Cardiac fibroblast (primary cell): ENCODE measurements at regions not wholly inside any gene's neighbourhood (a gene's known extent, or its start where the extent isn't known, plus 50 kb on each side); places are given as distances from the start of the nearest gene placed in this dataset.

Experiments used
- DNase-seq, 2 donors: peaks; one replicate each; pipeline versions ENCODE4 v3.0.0 to v3.0.0-alpha.2; 2010; ENCODE audit warnings: low read depth in 2 of 2
- H3K4me3 ChIP-seq, 2 donors: replicated peaks in 1 of 2; 1 replicate in 1 of 2; 2 replicates in 1 of 2; pipeline ENCODE4 v1.5.1; 2011; ENCODE audit warnings: low read depth in 2 of 2, low read length in 2 of 2, mild to moderate bottlenecking in 2 of 2, moderate library complexity in 1 of 2
- CTCF ChIP-seq: IDR thresholded peaks from one replicate; pipeline ENCODE4 v1.5.1; 2011; ENCODE audit warnings: low read depth, mild to moderate bottlenecking, low read length, inconsistent platforms

GRCh38 chr5:105695941-105696340 is 1974.8 kb downstream of the EFNA5 start:
- H3K4me3 ChIP-seq = no peak overlapping the region
- TF ChIP-seq CTCF = no peak
- no peak for DNase-seq

DNA sequence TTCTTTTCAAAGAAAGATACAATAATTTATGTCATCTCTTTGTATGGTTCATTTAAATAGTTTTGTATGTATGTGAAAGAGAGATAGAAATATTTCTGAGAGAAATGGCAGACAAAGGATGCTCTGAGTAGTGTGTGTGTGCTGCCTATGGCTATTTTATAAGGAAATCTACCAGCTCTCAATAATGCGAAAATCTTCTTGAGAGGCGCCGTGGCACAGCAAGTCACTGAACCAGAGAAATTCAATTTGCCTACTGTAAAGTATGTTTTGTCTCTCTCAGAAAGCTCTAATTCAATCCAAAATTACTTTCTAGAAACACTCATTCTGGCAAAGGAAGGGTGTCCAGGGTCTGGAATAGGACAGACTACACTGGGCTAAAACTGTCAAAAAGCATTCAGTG is 1981.1 kb downstream of the EFNA5 start:
- no peak for TF ChIP-seq CTCF
- no peak for DNase-seq
- no peak overlapping the region for H3K4me3 ChIP-seq

DNA sequence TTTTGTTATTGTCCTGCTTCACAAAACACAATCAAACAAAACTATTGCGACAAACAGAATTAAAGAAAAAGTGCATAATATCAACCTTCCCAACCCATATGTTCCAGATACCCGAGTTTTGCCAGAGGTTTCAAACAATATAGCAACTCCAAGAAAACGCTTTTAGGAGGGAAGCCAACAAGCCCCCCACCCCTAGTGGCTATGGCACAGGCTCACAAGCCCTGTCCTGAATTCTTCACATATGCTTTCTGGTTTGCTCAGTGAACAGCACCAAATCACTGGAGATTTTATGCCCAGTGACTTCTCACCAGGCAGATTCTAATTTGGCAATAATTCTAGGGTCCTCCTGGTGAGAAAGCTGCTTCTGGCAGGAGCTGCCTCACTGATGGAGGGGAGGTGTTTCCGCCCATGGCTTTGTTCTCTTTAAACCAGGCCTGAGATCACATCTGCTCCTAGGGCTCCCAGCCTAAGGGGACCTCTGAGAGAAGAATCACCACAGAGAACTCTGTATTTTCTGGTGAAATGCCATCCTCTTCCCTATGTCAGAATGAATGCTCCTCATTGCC is 1982.4 kb downstream of the EFNA5 start:
- H3K4me3 ChIP-seq = no peak overlapping the region
- TF ChIP-seq CTCF = no peak
- DNase-seq = no peak

DNA sequence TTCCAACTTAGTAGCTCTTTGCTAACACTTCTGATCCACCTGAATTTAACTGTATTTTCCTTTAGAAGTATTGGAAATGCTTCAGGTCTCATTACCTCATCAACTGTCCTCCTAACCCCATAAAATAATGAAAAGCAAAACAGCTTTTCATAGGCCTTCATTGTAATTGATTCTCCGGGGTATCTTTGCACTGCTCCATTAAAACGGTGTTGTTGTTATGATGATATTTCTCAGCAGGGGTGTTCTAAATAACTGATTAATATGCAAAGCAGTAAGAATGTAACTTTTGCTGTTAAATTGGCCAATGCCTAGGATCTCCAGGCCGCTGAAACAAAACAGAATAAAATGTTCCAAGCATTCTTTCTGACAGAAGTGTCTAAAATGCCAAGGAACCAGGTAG is 1983.2 kb downstream of the EFNA5 start:
- no peak for TF ChIP-seq CTCF
- H3K4me3 ChIP-seq = no peak overlapping the region
- DNase-seq = no peak

DNA sequence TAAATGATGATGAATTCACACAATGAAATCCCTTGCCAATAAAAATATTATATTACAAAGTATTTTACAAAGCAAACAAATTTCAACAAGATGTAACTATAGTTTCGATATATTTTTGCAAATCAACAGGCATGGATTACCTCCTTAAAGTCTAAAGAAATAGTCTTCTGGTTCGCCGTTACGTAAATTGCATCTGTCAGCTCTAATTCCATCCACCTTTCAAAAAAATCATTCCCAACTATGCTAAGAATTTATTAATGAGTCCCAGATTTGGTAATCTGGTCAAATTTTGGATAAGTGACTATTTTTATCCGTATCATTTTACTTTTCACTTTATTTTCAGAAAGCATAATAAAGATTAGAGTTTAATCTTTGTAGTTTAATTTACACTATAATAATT is 1984.9 kb downstream of the EFNA5 start:
- no peak for TF ChIP-seq CTCF
- DNase-seq = no peak
- H3K4me3 ChIP-seq = no peak overlapping the region

- TF ChIP-seq CTCF = no peak
- DNase-seq = peak in 1 of 2 donors; percentile 10
- H3K4me3 ChIP-seq = no peak overlapping the region
Observed at GRCh38 chr5:105684799-105685198, 1985.9 kb downstream of the EFNA5 start.

GRCh38 chr5:105680858-105681475 is 1989.8 kb downstream of the EFNA5 start:
- H3K4me3 ChIP-seq = no peak overlapping the region
- TF ChIP-seq CTCF = no peak
- no peak for DNase-seq
